ENCODE measurements at regions not wholly inside any gene's neighbourhood (a gene's known extent, or its start where the extent isn't known, plus 50 kb on each side); places are given as distances from the start of the nearest gene placed in this dataset.

DNA sequence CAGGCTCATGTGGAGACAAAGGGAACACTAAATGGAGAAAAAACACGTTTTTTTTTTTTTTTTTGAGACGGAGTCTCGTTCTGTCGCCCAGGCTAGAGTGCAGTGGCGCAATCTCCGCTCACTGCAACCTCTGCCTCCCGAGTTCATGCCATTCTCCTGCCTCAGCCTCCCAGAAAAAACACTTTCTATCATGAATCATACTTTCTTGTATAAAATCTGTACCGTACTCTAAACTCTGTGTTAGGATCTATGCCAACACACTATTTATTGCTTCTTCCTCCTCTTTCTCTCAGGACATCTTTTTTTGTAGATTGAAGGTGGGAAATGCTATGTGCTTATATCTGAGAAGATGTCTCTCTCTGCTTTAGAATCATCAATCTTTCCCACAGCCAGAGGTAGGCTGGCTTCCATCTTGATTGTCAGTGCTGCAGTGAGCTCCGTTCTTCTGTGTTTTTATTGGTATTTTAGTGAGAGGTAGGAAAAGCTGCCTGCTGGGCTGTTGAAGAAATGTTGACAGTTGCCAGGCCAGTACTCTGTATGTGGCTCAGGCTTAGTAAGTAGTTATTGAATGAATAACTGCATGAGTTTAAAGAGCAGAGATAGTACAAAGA is 101.1 kb downstream of the GPR85 start:
- TF ChIP-seq, protein P1, sequence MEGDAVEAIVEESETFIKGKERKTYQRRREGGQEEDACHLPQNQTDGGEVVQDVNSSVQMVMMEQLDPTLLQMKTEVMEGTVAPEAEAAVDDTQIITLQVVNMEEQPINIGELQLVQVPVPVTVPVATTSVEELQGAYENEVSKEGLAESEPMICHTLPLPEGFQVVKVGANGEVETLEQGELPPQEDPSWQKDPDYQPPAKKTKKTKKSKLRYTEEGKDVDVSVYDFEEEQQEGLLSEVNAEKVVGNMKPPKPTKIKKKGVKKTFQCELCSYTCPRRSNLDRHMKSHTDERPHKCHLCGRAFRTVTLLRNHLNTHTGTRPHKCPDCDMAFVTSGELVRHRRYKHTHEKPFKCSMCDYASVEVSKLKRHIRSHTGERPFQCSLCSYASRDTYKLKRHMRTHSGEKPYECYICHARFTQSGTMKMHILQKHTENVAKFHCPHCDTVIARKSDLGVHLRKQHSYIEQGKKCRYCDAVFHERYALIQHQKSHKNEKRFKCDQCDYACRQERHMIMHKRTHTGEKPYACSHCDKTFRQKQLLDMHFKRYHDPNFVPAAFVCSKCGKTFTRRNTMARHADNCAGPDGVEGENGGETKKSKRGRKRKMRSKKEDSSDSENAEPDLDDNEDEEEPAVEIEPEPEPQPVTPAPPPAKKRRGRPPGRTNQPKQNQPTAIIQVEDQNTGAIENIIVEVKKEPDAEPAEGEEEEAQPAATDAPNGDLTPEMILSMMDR (conservative IDR thresholded peaks at IDR 0.05), result no peak
- H2AK5ac ChIP-seq (ENCODE audit: insufficient read length, low read length), result no peak overlapping the region
- H3K27me3 ChIP-seq (ENCODE audit: insufficient read depth, low read length), result no peaks in the 10 kb centered on the region
- no peaks in the 10 kb centered on the region for H3K9me3 ChIP-seq (ENCODE audit: control insufficient read depth, low read depth, low read length)
- no peak overlapping the region for H2BK5ac ChIP-seq (ENCODE audit: insufficient read length, low read length)
- H2BK12ac ChIP-seq (ENCODE audit: insufficient read length, low read depth, low read length), result no peak overlapping the region
- DNase-seq, result no peak
- H3K14ac ChIP-seq (ENCODE audit: insufficient read depth, low read length), result no peak overlapping the region
- H3K4me2 ChIP-seq (ENCODE audit: insufficient read depth, insufficient read length, low read length), result no peak overlapping the region
- no peak overlapping the region for H3K18ac ChIP-seq (ENCODE audit: insufficient read length, low read depth, low read length)
- H4K8ac ChIP-seq (replicated peaks; ENCODE audit: insufficient read length, low read depth, low read length), result no peak overlapping the region
- no peak overlapping the region for H3K4ac ChIP-seq (ENCODE audit: low read depth, low read length)
- no peak overlapping the region for H3K4me3 Mint-ChIP-seq
- no peak overlapping the region for H2BK15ac ChIP-seq (ENCODE audit: low read depth, low read length)
- H4K20me1 ChIP-seq (ENCODE audit: control insufficient read depth, insufficient read depth, insufficient read length), result no peaks in the 10 kb centered on the region
- no peak overlapping the region for H4K5ac ChIP-seq (ENCODE audit: insufficient read length, low read depth, low read length)
- H2AFZ ChIP-seq (ENCODE audit: low read length), result no peak overlapping the region
- no peaks in the 10 kb centered on the region for H3K36me3 Mint-ChIP-seq (ENCODE audit: insufficient read depth in 1 of 3, low read depth in 3 of 3)
- no peak overlapping the region for H3K27ac Mint-ChIP-seq
- H3K9ac ChIP-seq (ENCODE audit: extremely low read depth, insufficient read length, low read length), result no peak overlapping the region
- H3K4me1 ChIP-seq (ENCODE audit: insufficient read depth, low read length), result no peaks in the 10 kb centered on the region
- peaks cover 2 to 8% of the 10 kb centered on the region in 2 experiments; a peak in 2 of 4 replicates for H3K4me1 Mint-ChIP-seq
- H3K79me2 ChIP-seq (ENCODE audit: insufficient read depth, low read length), result no peaks in the 10 kb centered on the region
- H3K23ac ChIP-seq (ENCODE audit: insufficient read length, low read depth, low read length), result no peak overlapping the region
- no peak overlapping the region for H3K56ac ChIP-seq (ENCODE audit: insufficient read length, low read depth, low read length)
- H2BK20ac ChIP-seq (ENCODE audit: low read depth, low read length, poor library complexity, severe bottlenecking), result no peak overlapping the region
- H3K23me2 ChIP-seq (ENCODE audit: insufficient read length, low read depth, low read length, poor library complexity, severe bottlenecking), result no peaks in the 10 kb centered on the region
- no peak overlapping the region for H4K91ac ChIP-seq (ENCODE audit: insufficient read length, low read depth, low read length)
- H3T11ph ChIP-seq (ENCODE audit: low read length), result no peak overlapping the region
- H3K27ac ChIP-seq (ENCODE audit: insufficient read length, low read depth, low read length), result no peak overlapping the region
- no peaks in the 10 kb centered on the region for H3K9me3 Mint-ChIP-seq
- H3K27me3 Mint-ChIP-seq (ENCODE audit: low read depth), result no peaks in the 10 kb centered on the region
- no peaks in the 10 kb centered on the region for H3K79me1 ChIP-seq (ENCODE audit: insufficient read depth, low read depth, low read length, poor library complexity, severe bottlenecking)
- WGBS (ENCODE audit: extremely low coverage, insufficient read length, low lambda C conversion rate), result no CpG with 5 or more reads among the region's 9 CpGs
- no peak overlapping the region for H2BK120ac ChIP-seq (ENCODE audit: low read depth, low read length, poor library complexity, severe bottlenecking)
